Parathyroid adenoma (tissue), 2 donors: ENCODE measurements at regions not wholly inside any gene's neighbourhood (a gene's known extent, or its start where the extent isn't known, plus 50 kb on each side); places are given as distances from the start of the nearest gene placed in this dataset.

ENCODE experiments used
- H2AFZ ChIP-seq: fragments of 300-600 bp; sonication (generic); one replicate; pipeline ENCODE4 v1.7.0; 2017; ENCODE audit warnings: antibody characterized with exemption, mild to moderate bottlenecking
- H3K27ac ChIP-seq: fragments of 300-600 bp; sonication (generic); one replicate; pipeline ENCODE4 v1.7.0; 2017
- H3K27me3 ChIP-seq: fragments of 300-600 bp; sonication (generic); one replicate; pipeline ENCODE4 v1.7.0; 2017; ENCODE audit warnings: low read length; ENCODE audit not compliant: control insufficient read depth, insufficient read depth
- H3K36me3 ChIP-seq: fragments of 300-600 bp; sonication (generic); one replicate; pipeline ENCODE4 v1.7.0; 2017; ENCODE audit warnings: low read length; ENCODE audit not compliant: control insufficient read depth, insufficient read depth
- H3K4me1 ChIP-seq: fragments of 300-600 bp; sonication (generic); one replicate; pipeline ENCODE4 v1.7.0; 2017; ENCODE audit warnings: control low read depth
- H3K4me2 ChIP-seq: fragments of 300-600 bp; sonication (generic); one replicate; pipeline ENCODE4 v1.7.0; 2017; ENCODE audit warnings: low read length
- H3K4me3 ChIP-seq: fragments of 300-600 bp; sonication (generic); one replicate; pipeline ENCODE4 v1.7.0; 2017; ENCODE audit warnings: low read depth, low read length
- H3K79me2 ChIP-seq: fragments of 300-600 bp; sonication (generic); one replicate; pipeline ENCODE4 v1.7.0; 2017; ENCODE audit warnings: control low read depth
- H3K9ac ChIP-seq: fragments of 300-600 bp; sonication (generic); one replicate; pipeline ENCODE4 v1.7.0; 2017; ENCODE audit warnings: mild to moderate bottlenecking
- H3K9me3 ChIP-seq: fragments of 300-600 bp; sonication (generic); one replicate; pipeline ENCODE4 v1.7.0; 2017; ENCODE audit warnings: low read length; ENCODE audit not compliant: control insufficient read depth
- CTCF ChIP-seq: fragments of 300-600 bp; sonication (generic); IDR thresholded peaks from one replicate; pipeline ENCODE4 v1.7.0; 2017; ENCODE audit warnings: antibody characterized with exemption, mild to moderate bottlenecking
- donor health status: primary hyperparathyroidism.

- Histone ChIP-seq H3K36me3 (no peaks in the 10 kb centered on the region), H3K27ac (no peak overlapping the region), H3K4me1 (no peaks in the 10 kb centered on the region)
Observed at GRCh38 chr4:97104666-97105065, 1038.6 kb downstream of the STPG2 start.

GRCh38 chr4:97105347-97106099, 1037.8 kb downstream of the STPG2 start:
- Histone ChIP-seq H2AFZ (no peak overlapping the region), H3K27me3 (no peaks in the 10 kb centered on the region), H3K4me2 (no peak overlapping the region), H3K4me3 (no peak overlapping the region), H3K27ac (no peak overlapping the region), H3K79me2 (no peaks in the 10 kb centered on the region), H3K4me1 (no peaks in the 10 kb centered on the region), H3K9ac (no peak overlapping the region), H3K9me3 (no peaks in the 10 kb centered on the region), H3K36me3 (no peaks in the 10 kb centered on the region)
- no peak for TF ChIP-seq CTCF

More at GRCh38 chr4:97104666-97105065, 1038.6 kb downstream of the STPG2 start:
- Histone ChIP-seq H2AFZ (no peak overlapping the region), H3K9me3 (no peaks in the 10 kb centered on the region), H3K4me3 (no peak overlapping the region), H3K27me3 (no peaks in the 10 kb centered on the region), H3K79me2 (no peaks in the 10 kb centered on the region), H3K9ac (no peak overlapping the region), H3K4me2 (no peak overlapping the region)
- no peak for TF ChIP-seq CTCF

- Histone ChIP-seq H3K27ac (no peak overlapping the region), H2AFZ (no peak overlapping the region), H3K4me3 (no peak overlapping the region), H3K9ac (no peak overlapping the region), H3K36me3 (no peaks in the 10 kb centered on the region), H3K79me2 (no peaks in the 10 kb centered on the region), H3K9me3 (no peaks in the 10 kb centered on the region), H3K4me2 (no peak overlapping the region), H3K27me3 (no peaks in the 10 kb centered on the region), H3K4me1 (no peaks in the 10 kb centered on the region)
- no peak for TF ChIP-seq CTCF
Observed at GRCh38 chr4:97106161-97106560, 1037.1 kb downstream of the STPG2 start.

GRCh38 chr4:97110506-97110905, 1032.8 kb downstream of the STPG2 start:
- Histone ChIP-seq H3K27me3 (no peaks in the 10 kb centered on the region), H3K4me1 (no peaks in the 10 kb centered on the region), H3K9ac (no peak overlapping the region), H2AFZ (no peak overlapping the region), H3K27ac (no peak overlapping the region), H3K9me3 (no peaks in the 10 kb centered on the region), H3K36me3 (no peaks in the 10 kb centered on the region), H3K4me3 (no peak overlapping the region), H3K79me2 (no peaks in the 10 kb centered on the region), H3K4me2 (no peak overlapping the region)
- no peak for TF ChIP-seq CTCF

GRCh38 chr4:97116511-97116910, 1026.8 kb downstream of the STPG2 start:
- Histone ChIP-seq H2AFZ (no peak overlapping the region), H3K9me3 (no peaks in the 10 kb centered on the region), H3K9ac (no peak overlapping the region), H3K27ac (no peak overlapping the region), H3K36me3 (no peaks in the 10 kb centered on the region), H3K4me1 (no peaks in the 10 kb centered on the region), H3K79me2 (no peaks in the 10 kb centered on the region), H3K4me3 (no peak overlapping the region), H3K4me2 (no peak overlapping the region), H3K27me3 (no peaks in the 10 kb centered on the region)
- TF ChIP-seq CTCF = no peak
